LHCN-M2 (cell line): ENCODE measurements at regions not wholly inside any gene's neighbourhood (a gene's known extent, or its start where the extent isn't known, plus 50 kb on each side); places are given as distances from the start of the nearest gene placed in this dataset.
A peak's percentile ranks its signal among the peaks of the same experiment; 100 is the strongest.
"Not testable (repeated sequence)": the region's sequence is repeated elsewhere in the genome, so short reads cannot be mapped to it uniquely, and the experiment has no call there.

Experiments
- DNase-seq: peaks from one replicate; pipeline ENCODE4 v3.0.0-alpha.2; 2012; ENCODE audit warnings: low read depth

- DNase-seq: peak; percentile 4
Observed at GRCh38 chrX:37509349-37509748, 62.1 kb upstream of the LANCL3 start.

DNA sequence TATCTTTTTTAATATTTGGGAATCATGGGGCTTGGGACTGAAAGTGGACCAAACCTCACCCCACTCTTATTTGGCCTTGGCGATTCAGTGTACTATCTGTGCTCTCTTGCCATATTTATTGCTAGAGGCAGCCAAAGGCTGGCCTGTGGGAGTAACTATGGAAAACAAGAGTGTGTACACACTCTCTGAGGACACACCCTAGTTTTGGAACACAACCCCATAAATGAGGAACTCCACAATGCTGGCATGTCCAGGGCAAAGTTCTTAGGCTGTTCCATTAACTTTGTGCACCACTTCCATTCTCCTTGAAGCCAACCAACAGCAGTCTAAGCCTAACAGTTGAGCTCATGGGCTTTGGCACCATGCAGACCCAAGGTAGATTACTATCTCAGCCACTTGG is 54.9 kb upstream of the LANCL3 start:
- DNase-seq: not testable (repeated sequence)

GRCh38 chrX:37519261-37519660 is 52.2 kb upstream of the LANCL3 start:
- DNase-seq: not testable (repeated sequence)

DNA sequence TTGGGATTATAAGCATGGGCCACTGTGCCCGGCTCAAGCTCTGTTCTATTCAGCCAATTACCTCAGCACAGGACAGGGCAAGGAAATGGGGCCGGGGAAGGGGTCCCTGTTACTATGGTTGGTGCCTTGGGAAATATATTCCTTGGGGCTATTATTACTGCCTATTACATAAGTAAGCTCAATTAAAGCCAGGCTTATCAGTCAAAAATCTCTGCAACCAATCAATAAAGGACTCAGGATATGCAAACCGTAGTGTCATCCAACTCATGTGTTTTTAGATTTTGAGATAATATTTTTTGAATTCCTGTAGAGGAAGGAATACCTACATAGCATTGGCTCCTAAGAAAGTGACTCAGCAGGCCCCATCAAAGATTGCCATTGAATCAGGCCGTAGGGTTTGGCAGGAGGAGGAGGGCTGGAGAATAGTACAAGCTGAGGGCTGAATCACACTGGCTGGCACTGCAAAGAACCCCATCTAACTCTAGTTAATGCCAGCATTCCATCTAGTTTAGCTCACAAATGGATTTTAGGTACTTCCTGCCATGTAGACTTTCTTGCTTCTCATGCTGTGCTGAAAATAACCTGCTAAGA is 50.5 kb upstream of the LANCL3 start:
- peak; percentile 49 for DNase-seq
